ENCODE measurements at regions not wholly inside any gene's neighbourhood (a gene's known extent, or its start where the extent isn't known, plus 50 kb on each side); places are given as distances from the start of the nearest gene placed in this dataset.

DNA sequence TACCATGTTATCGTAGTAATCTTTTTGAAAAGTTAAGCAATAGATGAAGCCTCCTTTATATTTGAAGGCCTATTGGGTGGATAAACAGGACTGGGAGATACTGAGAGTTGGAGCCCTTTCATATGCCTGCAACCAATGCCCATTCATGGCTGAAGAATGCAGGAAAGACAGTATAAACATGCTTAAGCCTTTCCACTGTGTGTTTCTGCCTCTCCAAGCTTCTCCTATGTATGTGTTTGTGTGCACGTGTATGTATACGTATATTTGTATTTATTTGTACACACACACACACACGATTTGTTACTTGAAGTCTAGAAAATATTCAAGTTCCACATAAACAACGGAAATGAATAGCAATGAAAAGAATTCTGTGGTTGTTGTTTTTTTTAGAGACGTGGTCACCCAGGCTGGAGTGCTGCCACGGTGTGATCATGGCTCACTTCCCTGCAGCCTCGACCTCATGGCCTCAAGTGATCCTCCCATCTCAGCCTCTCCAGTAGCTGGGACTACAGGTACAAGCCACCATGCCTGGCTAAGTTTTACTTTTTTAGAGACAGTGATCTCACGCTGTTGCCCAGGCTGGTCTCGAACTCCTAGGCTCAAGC lies 1453.5 kb downstream of the AACS start:
- TF ChIP-seq, protein P1, sequence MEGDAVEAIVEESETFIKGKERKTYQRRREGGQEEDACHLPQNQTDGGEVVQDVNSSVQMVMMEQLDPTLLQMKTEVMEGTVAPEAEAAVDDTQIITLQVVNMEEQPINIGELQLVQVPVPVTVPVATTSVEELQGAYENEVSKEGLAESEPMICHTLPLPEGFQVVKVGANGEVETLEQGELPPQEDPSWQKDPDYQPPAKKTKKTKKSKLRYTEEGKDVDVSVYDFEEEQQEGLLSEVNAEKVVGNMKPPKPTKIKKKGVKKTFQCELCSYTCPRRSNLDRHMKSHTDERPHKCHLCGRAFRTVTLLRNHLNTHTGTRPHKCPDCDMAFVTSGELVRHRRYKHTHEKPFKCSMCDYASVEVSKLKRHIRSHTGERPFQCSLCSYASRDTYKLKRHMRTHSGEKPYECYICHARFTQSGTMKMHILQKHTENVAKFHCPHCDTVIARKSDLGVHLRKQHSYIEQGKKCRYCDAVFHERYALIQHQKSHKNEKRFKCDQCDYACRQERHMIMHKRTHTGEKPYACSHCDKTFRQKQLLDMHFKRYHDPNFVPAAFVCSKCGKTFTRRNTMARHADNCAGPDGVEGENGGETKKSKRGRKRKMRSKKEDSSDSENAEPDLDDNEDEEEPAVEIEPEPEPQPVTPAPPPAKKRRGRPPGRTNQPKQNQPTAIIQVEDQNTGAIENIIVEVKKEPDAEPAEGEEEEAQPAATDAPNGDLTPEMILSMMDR (IDR thresholded peaks at IDR 0.05), result no peak
- no peak for TF ChIP-seq EP300 (IDR thresholded peaks at IDR 0.05)
- Histone ChIP-seq H3K27ac (replicated peaks in 1 of 4) (no peak overlapping the region), H3K27me3 (no peaks in the 10 kb centered on the region), H3K4me1 (no peaks in the 10 kb centered on the region), H3K36me3 (no peaks in the 10 kb centered on the region), H3K9me3 (no peaks in the 10 kb centered on the region), H3K4me3 (no peak overlapping the region)
- no peak for DNase-seq (ENCODE audit: extremely low spot score)
- intact Hi-C loops (cut with DNase I), result no loop called here
- 87% methylated on average over 10 of the region's 10 CpGs for WGBS

DNA sequence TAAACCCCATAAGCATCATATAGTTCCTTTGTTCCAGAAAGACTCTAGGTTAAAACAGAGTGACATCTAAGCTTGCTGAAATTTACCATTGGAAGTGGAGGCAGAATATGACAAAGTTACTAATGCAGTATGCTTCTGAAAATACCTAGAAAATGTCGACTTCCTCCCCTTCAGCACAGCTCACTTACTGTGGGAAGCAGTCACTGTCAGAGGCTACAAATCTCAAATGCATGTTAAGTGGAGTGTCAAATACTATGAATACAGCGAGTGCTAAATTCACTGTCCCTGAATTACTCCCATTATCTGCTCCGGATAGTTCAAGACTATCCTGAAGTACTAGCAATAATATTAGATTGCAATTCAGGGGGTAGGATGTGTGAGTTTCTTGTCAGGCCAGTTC lies 1454.6 kb downstream of the AACS start:
- no peaks in the 10 kb centered on the region for H3K36me3 ChIP-seq
- H3K27ac ChIP-seq (replicated peaks in 1 of 4), result no peak overlapping the region
- no peaks in the 10 kb centered on the region for H3K4me1 ChIP-seq
- no peaks in the 10 kb centered on the region for H3K9me3 ChIP-seq
- DNase-seq (ENCODE audit: extremely low spot score), result no peak
- intact Hi-C loops (cut with DNase I), result no loop called here
- TF ChIP-seq POLR2A (IDR thresholded peaks at IDR 0.05; ENCODE audit: low read depth) (no peak), POLR2AphosphoS5 (IDR thresholded peaks at IDR 0.05) (no peak), EP300 (IDR thresholded peaks at IDR 0.05) (no peak)
- TF ChIP-seq, protein P1 (IDR thresholded peaks at IDR 0.05), result no peak
- H3K4me3 ChIP-seq, result no peak overlapping the region
- no peaks in the 10 kb centered on the region for H3K27me3 ChIP-seq
- 90% methylated on average over 3 of the region's 3 CpGs for WGBS

DNA sequence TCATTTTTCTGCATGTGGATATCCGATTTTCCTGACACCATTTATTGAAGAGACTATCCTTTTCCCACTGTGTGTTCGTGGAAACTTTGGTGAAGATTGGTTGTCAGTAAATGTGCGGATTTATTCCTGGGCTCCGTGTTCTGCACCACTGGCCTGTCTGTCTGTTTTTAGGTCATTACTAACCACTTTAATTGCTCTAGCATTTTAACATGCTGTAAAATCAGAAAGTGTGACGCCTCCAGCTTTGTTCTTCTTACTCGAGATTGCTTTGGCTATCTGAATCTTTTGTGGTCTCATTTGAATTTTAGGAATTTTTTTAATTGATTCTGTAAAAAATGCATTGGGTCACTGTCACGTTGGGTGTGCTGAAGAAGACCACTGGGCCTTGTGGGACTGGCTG lies 1458.7 kb downstream of the AACS start:
- Histone ChIP-seq H3K27me3 (no peaks in the 10 kb centered on the region), H3K4me3 (no peak overlapping the region), H3K4me1 (no peaks in the 10 kb centered on the region), H3K9me3 (no peaks in the 10 kb centered on the region), H3K27ac (replicated peaks in 1 of 4) (no peak overlapping the region), H3K36me3 (no peaks in the 10 kb centered on the region)
- DNase-seq (ENCODE audit: extremely low spot score), result no peak
- 80% methylated on average over 7 of the region's 7 CpGs for whole genome bisulfite sequencing
- intact Hi-C loops (cut with DNase I), result no loop called here
- TF ChIP-seq, protein P1 (IDR thresholded peaks at IDR 0.05), result no peak
- TF ChIP-seq POLR2A (IDR thresholded peaks at IDR 0.05; ENCODE audit: low read depth), result no peak
- no peak for TF ChIP-seq EP300 (IDR thresholded peaks at IDR 0.05)
- TF ChIP-seq POLR2AphosphoS5 (IDR thresholded peaks at IDR 0.05), result no peak

DNA sequence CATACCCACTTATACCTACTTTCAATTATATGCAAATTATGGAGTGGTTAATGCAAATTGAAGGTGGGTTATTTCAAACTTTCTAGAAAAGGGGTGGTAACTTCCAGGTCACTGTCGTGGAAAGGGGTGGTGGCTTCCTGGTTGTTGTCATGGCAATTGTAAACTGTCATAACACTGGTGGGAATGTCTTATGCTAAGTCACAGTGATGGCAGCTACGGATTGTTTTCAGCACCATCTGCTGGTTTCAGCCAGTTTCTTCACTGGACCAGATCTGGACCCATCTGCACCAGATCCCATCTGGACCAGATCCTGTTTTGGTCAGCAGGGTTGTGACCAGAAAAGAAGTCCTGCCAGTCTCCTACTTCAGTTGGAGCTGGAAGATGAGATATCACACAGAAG lies 1469.3 kb downstream of the AACS start:
- intact Hi-C loops (cut with DNase I), result no loop called here
- Histone ChIP-seq H3K4me1 (no peaks in the 10 kb centered on the region), H3K27me3 (no peaks in the 10 kb centered on the region), H3K27ac (replicated peaks in 1 of 4) (no peak overlapping the region), H3K9me3 (no peaks in the 10 kb centered on the region), H3K4me3 (no peak overlapping the region), H3K36me3 (no peaks in the 10 kb centered on the region)
- WGBS, result 71% methylated on average over 2 of the region's 2 CpGs
- no peak for DNase-seq (ENCODE audit: extremely low spot score)
- TF ChIP-seq POLR2A (IDR thresholded peaks at IDR 0.05; ENCODE audit: low read depth) (no peak), POLR2AphosphoS5 (IDR thresholded peaks at IDR 0.05) (no peak), EP300 (IDR thresholded peaks at IDR 0.05) (no peak)
- TF ChIP-seq, protein P1 (IDR thresholded peaks at IDR 0.05), result no peak

DNA sequence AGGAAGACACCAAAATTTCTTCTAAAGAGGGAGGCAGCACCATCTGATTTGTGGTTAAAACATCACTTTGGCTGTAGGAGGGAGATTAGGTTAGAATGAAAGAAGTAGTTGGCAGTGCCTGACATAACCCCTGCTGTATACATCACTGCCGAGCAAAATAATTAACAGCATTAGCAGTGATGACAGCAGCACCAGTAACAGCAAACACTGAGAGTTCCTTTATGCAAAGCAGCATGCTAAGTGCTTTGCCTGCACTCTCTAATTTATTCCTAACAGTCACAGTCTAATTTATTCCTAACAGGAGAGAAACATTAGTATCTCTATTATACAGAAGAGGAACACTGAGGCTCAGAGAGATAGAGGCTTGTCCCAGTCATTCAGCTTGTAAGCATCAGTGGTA lies 1469.7 kb downstream of the AACS start:
- WGBS, result 93% methylated on average over 1 of the region's 1 CpG
- Histone ChIP-seq H3K36me3 (no peaks in the 10 kb centered on the region), H3K27me3 (no peaks in the 10 kb centered on the region), H3K27ac (replicated peaks in 1 of 4) (no peak overlapping the region), H3K4me1 (no peaks in the 10 kb centered on the region), H3K4me3 (no peak overlapping the region), H3K9me3 (no peaks in the 10 kb centered on the region)
- intact Hi-C loops (cut with DNase I), result no loop called here
- TF ChIP-seq EP300 (IDR thresholded peaks at IDR 0.05) (no peak), POLR2AphosphoS5 (IDR thresholded peaks at IDR 0.05) (no peak), POLR2A (IDR thresholded peaks at IDR 0.05; ENCODE audit: low read depth) (no peak)
- TF ChIP-seq, protein P1 (IDR thresholded peaks at IDR 0.05), result no peak
- DNase-seq (ENCODE audit: extremely low spot score), result no peak
